ENCODE measurements at regions not wholly inside any gene's neighbourhood (a gene's known extent, or its start where the extent isn't known, plus 50 kb on each side); places are given as distances from the start of the nearest gene placed in this dataset.

DNA sequence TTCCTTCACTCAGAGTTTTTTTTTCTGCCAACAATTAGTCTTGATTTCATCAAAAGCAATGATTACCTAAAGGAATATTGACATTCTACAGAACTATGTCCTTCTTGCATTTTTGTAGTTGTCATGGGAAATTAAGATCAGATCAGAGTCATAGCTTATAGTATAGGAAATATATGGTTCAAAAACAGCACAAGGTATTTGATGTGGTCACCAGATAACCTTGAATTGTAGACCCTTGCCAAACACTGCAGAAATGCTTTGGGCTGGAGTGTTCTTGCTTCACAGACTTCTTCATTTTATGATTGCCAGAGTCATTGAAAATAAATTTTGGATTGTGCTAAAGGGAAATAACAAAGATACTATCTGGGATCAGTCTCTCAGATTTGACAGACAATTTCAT, 103.7 kb downstream of the AKAP11 start (continued):
- TF ChIP-seq, protein P1, sequence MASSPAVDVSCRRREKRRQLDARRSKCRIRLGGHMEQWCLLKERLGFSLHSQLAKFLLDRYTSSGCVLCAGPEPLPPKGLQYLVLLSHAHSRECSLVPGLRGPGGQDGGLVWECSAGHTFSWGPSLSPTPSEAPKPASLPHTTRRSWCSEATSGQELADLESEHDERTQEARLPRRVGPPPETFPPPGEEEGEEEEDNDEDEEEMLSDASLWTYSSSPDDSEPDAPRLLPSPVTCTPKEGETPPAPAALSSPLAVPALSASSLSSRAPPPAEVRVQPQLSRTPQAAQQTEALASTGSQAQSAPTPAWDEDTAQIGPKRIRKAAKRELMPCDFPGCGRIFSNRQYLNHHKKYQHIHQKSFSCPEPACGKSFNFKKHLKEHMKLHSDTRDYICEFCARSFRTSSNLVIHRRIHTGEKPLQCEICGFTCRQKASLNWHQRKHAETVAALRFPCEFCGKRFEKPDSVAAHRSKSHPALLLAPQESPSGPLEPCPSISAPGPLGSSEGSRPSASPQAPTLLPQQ (tag by site-specific recombination; IDR thresholded peaks at IDR 0.05), result no peak
- TF ChIP-seq, protein P2, sequence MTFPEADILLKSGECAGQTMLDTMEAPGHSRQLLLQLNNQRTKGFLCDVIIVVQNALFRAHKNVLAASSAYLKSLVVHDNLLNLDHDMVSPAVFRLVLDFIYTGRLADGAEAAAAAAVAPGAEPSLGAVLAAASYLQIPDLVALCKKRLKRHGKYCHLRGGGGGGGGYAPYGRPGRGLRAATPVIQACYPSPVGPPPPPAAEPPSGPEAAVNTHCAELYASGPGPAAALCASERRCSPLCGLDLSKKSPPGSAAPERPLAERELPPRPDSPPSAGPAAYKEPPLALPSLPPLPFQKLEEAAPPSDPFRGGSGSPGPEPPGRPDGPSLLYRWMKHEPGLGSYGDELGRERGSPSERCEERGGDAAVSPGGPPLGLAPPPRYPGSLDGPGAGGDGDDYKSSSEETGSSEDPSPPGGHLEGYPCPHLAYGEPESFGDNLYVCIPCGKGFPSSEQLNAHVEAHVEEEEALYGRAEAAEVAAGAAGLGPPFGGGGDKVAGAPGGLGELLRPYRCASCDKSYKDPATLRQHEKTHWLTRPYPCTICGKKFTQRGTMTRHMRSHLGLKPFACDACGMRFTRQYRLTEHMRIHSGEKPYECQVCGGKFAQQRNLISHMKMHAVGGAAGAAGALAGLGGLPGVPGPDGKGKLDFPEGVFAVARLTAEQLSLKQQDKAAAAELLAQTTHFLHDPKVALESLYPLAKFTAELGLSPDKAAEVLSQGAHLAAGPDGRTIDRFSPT (tag by site-specific recombination; IDR thresholded peaks at IDR 0.05), result no peak

DNA sequence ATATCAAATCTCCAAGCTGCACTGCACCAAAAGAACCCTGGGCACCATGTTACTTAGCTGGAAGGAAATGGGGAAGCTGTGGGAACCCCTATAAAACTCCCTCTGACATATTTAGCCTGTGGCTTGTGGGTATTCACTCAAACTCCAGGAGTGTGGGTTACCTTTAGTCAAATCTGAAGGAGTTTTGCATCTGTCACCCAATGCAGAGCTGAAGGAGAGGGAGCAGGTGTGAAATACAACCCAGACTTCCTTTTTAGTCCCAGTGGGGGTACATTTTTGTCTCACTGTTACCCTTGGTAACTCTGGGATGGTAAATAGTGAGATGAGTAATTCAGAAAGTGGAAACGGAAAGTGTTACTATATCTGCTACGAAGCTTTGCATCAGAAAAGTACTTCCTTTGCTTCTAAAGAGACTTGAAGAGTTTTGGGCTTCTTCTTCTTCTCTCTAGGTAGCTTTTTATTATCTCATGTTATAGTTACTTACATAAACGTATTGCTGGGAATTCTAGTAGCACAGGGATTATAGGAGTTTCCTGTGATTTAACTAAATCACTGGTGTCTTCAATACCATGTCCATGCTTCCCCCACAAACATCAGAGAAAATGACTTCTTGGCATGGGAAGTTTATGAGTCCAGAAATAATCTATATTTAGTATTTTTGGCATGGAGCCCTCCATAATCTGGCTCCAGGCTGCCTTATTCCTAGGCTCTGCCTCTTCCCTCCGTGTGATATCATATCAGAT, 105.9 kb downstream of the AKAP11 start:
- Histone ChIP-seq H3K27ac (ENCODE audit: extremely low read depth, low read depth, low read length) (no peak overlapping the region), H3K4me3 (ENCODE audit: low read depth, low read length) (no peak overlapping the region), H3K4me1 (ENCODE audit: control insufficient read depth, insufficient read depth, low read length) (no peaks in the 10 kb centered on the region), H3K36me3 (ENCODE audit: control insufficient read depth in 2 of 2, insufficient read depth in 1 of 2, low read length in 2 of 2) (no peaks in the 10 kb centered on the region), H3K9me3 (ENCODE audit: control insufficient read depth, insufficient read depth, low read depth, low read length) (no peaks in the 10 kb centered on the region)
- ChIA-PET POLR2A (no interaction called here), CTCF (no interaction called here)
- TF ChIP-seq, protein P3, sequence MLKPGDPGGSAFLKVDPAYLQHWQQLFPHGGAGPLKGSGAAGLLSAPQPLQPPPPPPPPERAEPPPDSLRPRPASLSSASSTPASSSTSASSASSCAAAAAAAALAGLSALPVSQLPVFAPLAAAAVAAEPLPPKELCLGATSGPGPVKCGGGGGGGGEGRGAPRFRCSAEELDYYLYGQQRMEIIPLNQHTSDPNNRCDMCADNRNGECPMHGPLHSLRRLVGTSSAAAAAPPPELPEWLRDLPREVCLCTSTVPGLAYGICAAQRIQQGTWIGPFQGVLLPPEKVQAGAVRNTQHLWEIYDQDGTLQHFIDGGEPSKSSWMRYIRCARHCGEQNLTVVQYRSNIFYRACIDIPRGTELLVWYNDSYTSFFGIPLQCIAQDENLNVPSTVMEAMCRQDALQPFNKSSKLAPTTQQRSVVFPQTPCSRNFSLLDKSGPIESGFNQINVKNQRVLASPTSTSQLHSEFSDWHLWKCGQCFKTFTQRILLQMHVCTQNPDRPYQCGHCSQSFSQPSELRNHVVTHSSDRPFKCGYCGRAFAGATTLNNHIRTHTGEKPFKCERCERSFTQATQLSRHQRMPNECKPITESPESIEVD (tag by site-specific recombination; IDR thresholded peaks at IDR 0.05), result no peak
- TF ChIP-seq ZNF600 (tag by site-specific recombination; IDR thresholded peaks at IDR 0.05) (no peak), ZNF514 (tag by site-specific recombination; IDR thresholded peaks at IDR 0.05) (no peak), KLF10 (tag by site-specific recombination; IDR thresholded peaks at IDR 0.05) (no peak), REPIN1 (tag by site-specific recombination; IDR thresholded peaks at IDR 0.05; ENCODE audit: low read depth) (no peak), ZBTB20 (tag by site-specific recombination; IDR thresholded peaks at IDR 0.05) (no peak), ZNF140 (tag by site-specific recombination; IDR thresholded peaks at IDR 0.05) (no peak), SETDB1 (IDR thresholded peaks at IDR 0.05; ENCODE audit: insufficient read length, low read length) (no peak), KLF8 (tag by site-specific recombination; IDR thresholded peaks at IDR 0.05) (no peak), SCRT2 (tag by site-specific recombination; IDR thresholded peaks at IDR 0.05) (no peak), ZNF664 (tag by site-specific recombination; IDR thresholded peaks at IDR 0.05) (no peak), ZNF776 (tag by site-specific recombination; IDR thresholded peaks at IDR 0.05; ENCODE audit: borderline replicate concordance) (no peak), ZBTB7A (tag by site-specific recombination; IDR thresholded peaks at IDR 0.05; ENCODE audit: low read depth) (no peak), ZNF23 (tag by site-specific recombination; IDR thresholded peaks at IDR 0.05; ENCODE audit: borderline replicate concordance) (no peak), ZNF423 (tag by site-specific recombination; IDR thresholded peaks at IDR 0.05) (no peak), ZNF571 (tag by site-specific recombination; IDR thresholded peaks at IDR 0.05) (no peak), ZNF677 (tag by site-specific recombination; IDR thresholded peaks at IDR 0.05) (no peak)
- TF ChIP-seq, protein P4, sequence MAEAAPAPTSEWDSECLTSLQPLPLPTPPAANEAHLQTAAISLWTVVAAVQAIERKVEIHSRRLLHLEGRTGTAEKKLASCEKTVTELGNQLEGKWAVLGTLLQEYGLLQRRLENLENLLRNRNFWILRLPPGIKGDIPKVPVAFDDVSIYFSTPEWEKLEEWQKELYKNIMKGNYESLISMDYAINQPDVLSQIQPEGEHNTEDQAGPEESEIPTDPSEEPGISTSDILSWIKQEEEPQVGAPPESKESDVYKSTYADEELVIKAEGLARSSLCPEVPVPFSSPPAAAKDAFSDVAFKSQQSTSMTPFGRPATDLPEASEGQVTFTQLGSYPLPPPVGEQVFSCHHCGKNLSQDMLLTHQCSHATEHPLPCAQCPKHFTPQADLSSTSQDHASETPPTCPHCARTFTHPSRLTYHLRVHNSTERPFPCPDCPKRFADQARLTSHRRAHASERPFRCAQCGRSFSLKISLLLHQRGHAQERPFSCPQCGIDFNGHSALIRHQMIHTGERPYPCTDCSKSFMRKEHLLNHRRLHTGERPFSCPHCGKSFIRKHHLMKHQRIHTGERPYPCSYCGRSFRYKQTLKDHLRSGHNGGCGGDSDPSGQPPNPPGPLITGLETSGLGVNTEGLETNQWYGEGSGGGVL (tag by site-specific recombination; IDR thresholded peaks at IDR 0.05), result no peak
- TF ChIP-seq, protein P5, sequence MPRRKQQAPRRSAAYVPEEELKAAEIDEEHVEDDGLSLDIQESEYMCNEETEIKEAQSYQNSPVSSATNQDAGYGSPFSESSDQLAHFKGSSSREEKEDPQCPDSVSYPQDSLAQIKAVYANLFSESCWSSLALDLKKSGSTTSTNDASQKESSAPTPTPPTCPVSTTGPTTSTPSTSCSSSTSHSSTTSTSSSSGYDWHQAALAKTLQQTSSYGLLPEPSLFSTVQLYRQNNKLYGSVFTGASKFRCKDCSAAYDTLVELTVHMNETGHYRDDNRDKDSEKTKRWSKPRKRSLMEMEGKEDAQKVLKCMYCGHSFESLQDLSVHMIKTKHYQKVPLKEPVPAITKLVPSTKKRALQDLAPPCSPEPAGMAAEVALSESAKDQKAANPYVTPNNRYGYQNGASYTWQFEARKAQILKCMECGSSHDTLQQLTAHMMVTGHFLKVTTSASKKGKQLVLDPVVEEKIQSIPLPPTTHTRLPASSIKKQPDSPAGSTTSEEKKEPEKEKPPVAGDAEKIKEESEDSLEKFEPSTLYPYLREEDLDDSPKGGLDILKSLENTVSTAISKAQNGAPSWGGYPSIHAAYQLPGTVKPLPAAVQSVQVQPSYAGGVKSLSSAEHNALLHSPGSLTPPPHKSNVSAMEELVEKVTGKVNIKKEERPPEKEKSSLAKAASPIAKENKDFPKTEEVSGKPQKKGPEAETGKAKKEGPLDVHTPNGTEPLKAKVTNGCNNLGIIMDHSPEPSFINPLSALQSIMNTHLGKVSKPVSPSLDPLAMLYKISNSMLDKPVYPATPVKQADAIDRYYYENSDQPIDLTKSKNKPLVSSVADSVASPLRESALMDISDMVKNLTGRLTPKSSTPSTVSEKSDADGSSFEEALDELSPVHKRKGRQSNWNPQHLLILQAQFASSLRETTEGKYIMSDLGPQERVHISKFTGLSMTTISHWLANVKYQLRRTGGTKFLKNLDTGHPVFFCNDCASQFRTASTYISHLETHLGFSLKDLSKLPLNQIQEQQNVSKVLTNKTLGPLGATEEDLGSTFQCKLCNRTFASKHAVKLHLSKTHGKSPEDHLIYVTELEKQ (tag by site-specific recombination; IDR thresholded peaks at IDR 0.05; ENCODE audit: borderline replicate concordance), result no peak
- TF ChIP-seq, protein P6, sequence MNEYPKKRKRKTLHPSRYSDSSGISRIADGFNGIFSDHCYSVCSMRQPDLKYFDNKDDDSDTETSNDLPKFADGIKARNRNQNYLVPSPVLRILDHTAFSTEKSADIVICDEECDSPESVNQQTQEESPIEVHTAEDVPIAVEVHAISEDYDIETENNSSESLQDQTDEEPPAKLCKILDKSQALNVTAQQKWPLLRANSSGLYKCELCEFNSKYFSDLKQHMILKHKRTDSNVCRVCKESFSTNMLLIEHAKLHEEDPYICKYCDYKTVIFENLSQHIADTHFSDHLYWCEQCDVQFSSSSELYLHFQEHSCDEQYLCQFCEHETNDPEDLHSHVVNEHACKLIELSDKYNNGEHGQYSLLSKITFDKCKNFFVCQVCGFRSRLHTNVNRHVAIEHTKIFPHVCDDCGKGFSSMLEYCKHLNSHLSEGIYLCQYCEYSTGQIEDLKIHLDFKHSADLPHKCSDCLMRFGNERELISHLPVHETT (tag by site-specific recombination; IDR thresholded peaks at IDR 0.05), result no peak

All from HEK293 (cell line).